ENCODE measurements at regions not wholly inside any gene's neighbourhood (a gene's known extent, or its start where the extent isn't known, plus 50 kb on each side); places are given as distances from the start of the nearest gene placed in this dataset.
A peak's percentile ranks its signal among the peaks of the same experiment; 100 is the strongest.

DNA sequence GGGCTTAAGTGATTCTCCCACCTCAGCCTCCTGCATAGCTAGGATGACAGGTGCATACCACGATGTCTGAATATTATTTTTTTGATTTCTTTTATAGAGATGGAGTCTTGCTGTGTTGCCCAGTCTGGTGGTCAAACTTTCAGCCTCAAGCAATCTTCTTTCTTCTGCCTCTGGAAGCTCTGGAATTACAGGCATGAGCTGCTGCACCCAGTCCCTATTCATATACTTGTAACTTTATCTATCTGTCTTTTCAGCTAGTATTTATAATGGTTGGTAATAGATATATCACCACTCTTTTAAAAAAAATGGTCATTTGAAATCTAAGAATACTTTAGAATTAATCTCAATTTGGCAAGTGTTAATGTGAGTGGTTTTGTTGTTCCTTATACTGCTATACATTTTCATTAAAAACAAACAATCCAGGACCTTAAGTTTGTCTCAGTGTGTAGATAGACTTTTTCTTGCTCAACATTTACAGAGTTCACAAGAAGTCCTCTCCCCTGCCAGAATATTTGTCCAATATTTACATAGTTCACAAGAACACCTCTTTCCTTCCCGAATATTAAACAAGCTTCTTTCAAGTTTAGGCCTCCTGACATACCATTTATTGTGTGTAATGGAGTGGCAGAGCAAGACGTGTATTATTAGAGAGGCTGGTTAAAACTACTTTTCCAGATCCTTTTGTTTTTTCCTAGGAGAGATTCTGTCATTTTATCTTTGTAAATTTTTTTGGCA is 1197.4 kb upstream of the ADGRL3 start:
- no peak for DNase-seq (ENCODE audit: low read depth, low spot score)

DNA sequence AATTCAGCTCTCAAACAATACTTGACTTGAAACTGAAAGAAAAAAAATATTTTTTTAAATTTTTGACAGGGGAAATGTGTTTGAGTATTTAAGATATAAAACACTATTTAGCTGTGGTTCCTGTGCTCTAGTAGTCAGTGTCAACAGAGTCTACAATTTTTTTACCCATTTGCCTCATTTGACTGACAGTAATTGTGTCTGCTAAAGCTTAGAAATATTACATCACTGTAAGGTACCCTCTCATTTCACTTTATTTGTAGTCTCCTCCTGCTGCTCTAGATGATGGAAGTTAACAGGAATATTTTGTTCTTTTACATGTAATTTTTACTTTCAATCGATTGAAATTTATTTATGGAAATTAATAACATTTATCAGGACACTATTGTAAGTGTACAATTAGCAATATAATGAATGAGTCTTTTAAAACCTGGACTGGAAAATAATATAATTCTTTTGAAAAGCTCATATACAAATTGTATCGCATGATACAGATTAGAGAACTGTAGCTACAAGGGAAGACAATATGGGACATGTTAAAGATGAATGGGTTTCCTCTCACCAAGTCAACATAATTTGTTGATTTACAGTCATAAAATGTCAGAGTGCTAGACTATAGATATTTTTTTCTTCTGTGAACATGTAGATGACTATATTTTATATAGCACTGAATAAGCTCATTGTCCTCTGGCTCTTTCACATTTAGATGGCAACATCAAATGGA is 1186.5 kb upstream of the ADGRL3 start:
- DNase-seq (ENCODE audit: low read depth, low spot score): no peak

DNA sequence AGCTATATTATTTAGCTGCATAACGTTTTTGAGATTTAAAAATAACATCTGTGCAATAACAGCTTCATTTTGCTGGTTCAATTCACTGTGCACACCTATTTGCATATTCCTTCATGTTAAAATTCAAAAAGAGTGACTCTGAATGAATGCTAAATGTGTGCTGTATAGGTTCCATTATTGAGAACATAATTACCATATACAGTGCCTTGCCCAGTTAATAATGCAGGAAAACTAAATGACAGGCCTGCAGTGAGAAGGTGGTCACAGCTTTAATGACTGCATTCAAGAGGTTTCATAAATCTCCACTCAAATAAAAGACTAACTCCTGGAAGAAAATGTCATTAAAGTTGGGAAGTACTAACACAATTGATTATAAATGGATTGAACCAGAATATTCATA is 1183.2 kb upstream of the ADGRL3 start:
- DNase-seq (ENCODE audit: low read depth, low spot score): no peak

DNA sequence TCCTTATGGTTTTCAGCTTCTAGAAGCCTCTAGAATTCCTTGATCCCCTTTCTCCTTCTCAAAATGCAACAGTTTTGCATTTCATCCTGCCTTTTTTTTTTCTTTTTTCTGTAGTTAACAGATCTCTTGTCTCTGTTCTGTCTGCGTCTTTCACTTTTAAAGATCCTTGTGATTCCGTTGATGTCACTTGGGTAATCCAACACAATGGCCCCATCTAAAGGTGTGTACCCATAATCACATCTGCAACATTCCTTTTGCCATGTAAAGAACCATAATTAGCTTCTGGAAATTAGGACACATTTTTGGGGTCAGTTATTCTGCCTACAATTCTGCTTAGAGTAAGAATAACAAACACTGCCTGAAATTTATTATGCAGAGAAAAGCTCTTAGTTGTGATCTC is 1180.9 kb upstream of the ADGRL3 start:
- DNase-seq (ENCODE audit: low read depth, low spot score): no peak

GRCh38 chr4:60019946-60020345 is 1180.2 kb upstream of the ADGRL3 start:
- no peak for DNase-seq (ENCODE audit: low read depth, low spot score)

DNA sequence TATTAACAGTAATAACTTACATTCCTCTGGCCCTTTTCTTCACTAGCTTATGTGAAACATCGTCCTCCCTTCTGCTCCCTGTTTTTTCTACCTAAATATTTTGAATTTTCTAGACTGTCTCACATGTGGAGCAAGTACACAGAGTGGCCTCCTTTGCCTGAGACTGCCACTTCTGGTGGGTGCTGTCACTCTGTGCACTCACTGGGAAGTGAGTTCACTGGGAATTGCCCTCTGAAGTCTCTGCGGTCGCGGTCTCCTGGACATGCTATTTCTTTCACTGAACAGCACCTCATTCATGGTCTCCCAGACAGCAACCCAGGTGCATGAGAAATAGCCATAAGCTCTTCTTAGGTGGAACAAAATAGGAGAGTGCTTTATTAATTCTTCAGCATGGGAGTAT is 1179.7 kb upstream of the ADGRL3 start:
- no peak for DNase-seq (ENCODE audit: low read depth, low spot score)

DNA sequence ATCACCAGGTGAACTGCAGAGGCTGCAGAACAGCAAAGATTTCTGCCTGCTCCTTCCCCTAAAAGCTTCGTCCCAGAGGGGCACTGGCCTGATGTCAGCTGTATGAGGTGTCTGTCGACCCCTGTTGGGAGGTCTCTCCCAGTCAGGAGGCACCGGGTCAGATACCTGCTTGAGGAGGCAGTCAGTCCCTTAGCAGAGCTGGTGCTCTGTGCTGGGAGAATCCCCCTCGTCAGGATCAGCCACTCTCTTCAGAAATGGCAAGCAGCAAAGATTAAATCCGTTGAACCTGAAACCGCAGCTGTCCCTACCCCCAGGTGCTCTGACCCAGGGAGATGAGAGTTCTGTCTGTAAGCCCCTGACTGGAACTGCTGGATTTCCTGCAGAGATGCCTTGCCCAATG is 1166.3 kb upstream of the ADGRL3 start:
- no peak for DNase-seq (ENCODE audit: low read depth, low spot score)

- DNase-seq (ENCODE audit: low read depth, low spot score): peak; percentile 15
Observed at GRCh38 chr4:60034361-60034760, 1165.8 kb upstream of the ADGRL3 start.

GRCh38 chr4:60039908-60040307 is 1160.2 kb upstream of the ADGRL3 start:
- no peak for DNase-seq (ENCODE audit: low read depth, low spot score)

GRCh38 chr4:60042231-60042652 is 1157.9 kb upstream of the ADGRL3 start:
- DNase-seq (ENCODE audit: low read depth, low spot score): no peak

- DNase-seq (ENCODE audit: low read depth, low spot score): no peak
Observed at GRCh38 chr4:60042941-60043340, 1157.2 kb upstream of the ADGRL3 start.

- DNase-seq (ENCODE audit: low read depth, low spot score): no peak
Observed at GRCh38 chr4:60078984-60079383, 1121.1 kb upstream of the ADGRL3 start.

GRCh38 chr4:60081839-60082238 is 1118.3 kb upstream of the ADGRL3 start:
- no peak for DNase-seq (ENCODE audit: low read depth, low spot score)

- DNase-seq (ENCODE audit: low read depth, low spot score): no peak
Observed at GRCh38 chr4:60088807-60089486, 1111.2 kb upstream of the ADGRL3 start.

DNA sequence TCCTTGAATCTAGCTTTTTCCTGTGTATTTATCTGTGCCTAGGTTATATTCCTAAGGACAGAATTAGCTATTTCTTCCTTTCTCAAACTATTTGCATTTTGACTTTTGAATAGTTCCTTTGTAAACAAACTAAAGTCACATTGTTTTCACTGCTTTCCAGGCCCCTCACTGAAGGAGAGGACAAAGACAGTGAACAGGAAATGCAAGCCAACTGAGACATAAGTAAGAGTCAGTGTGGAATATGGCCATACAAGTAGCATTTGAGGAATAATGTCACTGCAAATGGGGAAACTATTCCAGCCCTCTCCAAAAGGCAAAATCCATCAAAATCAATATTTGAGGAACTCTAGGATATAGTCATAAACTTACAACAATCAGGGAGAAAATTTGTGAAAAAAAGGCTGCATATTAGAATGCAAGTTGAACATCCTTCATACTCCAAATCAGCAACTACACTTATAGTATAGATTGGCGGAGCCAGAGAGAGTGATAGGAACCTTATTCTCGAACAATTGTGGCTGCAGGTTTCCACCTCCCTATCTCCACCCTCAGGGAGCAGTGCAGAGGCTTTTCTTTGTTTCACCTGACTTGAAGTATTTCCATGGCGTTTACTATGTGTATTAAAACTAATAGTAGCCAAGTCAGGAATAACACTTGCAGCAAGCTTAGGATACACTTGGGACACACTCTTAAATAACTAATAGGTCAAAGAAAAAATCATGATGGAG is 1110.4 kb upstream of the ADGRL3 start:
- DNase-seq (ENCODE audit: low read depth, low spot score): no peak

DNA sequence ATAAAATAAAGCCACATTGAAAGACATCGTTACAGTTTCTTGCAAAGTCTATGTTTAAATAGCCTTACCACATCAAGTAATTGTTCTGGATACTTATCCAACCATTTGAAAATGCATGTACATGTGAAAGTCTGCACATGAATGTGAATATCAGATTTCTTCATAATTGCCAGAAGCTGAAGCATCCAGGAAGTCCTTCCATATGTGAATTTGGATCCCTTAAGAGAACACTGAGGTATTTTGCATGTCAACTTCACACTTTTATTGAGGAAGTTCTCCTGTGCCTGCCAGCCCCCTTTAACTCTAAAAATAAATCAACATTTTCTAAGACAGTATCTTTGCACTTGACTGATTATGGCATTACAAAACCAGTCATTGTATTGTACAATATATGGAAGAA is 1103.5 kb upstream of the ADGRL3 start:
- DNase-seq (ENCODE audit: low read depth, low spot score): no peak

DNA sequence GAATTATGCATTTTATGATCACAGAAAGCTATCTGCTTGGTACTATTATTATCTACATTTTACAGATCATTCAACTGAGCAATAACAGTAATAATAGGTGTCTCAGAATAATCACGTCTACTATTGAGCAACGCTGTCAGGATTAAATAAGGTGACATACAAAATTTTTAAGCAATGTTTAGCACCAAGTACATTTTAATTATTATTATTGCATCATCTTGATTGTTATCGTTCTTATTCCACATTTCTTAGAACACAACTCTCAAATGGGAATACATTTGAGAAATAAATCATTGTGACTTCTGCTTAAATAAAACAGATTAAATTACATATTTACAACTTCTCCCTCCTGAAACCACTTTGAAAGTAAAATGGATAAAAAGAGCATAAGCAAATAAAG is 1083.5 kb upstream of the ADGRL3 start:
- no peak for DNase-seq (ENCODE audit: low read depth, low spot score)

DNA sequence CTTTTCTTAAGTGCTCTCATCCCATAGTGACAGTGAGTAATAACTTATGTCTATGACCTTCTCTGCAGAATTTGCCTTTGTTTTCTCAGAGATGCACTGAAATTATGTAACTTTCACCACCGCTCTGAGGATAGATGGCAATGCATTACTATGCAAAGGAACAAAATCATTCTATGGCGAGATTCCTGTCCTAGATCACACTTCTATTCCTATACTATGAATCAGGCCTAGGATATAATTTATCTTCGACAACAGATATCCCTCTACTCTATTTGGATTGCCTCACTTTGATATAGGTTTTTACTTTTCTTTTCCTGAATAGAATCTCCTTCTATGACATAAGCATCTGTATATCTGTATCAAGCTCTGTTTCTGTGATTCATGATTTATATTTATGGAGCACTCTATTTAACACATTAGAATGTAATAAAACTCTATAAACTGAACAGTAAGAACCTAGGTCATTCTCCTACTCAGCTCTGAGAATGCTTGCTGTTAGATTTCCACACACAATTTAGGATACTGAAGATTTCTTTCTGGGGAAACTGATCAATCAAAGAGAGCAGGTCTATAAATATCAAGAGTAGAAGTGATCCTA is 1082.3 kb upstream of the ADGRL3 start:
- DNase-seq (ENCODE audit: low read depth, low spot score): no peak

- DNase-seq (ENCODE audit: low read depth, low spot score): no peak
Observed at GRCh38 chr4:60122820-60123219, 1077.3 kb upstream of the ADGRL3 start.

DNA sequence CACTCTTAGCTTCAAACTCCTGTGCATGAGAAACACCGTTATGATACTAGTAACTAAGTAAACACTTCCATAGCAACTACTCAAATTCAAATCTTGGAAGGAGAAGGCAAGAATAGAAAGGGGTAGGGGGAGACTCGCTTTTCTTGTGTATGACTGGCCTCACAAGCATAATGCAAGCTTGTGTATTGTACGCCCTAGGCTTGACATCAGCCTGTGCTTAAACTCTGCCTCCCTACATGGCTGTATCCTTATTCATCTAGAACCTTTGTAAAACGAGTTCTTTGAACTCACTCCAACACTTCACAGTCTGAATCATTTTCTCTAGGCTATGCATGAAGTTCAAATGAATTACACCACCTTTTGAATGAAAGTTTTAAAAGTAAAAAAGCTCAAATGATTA is 1071.2 kb upstream of the ADGRL3 start:
- no peak for DNase-seq (ENCODE audit: low read depth, low spot score)

GRCh38 chr4:60129740-60130139 is 1070.4 kb upstream of the ADGRL3 start:
- no peak for DNase-seq (ENCODE audit: low read depth, low spot score)

- DNase-seq (ENCODE audit: low read depth, low spot score): no peak
Observed at GRCh38 chr4:60133375-60133774, 1066.8 kb upstream of the ADGRL3 start.

Data from smooth muscle cell of the brain vasculature (primary cell).